Stimulated activated naive CD8-positive, alpha-beta T cell treated with anti-CD3 and anti-CD28 coated beads, Interleukin-15, amount 100 ng/mL, for 72 hours (primary cell): ENCODE measurements at regions not wholly inside any gene's neighbourhood (a gene's known extent, or its start where the extent isn't known, plus 50 kb on each side); places are given as distances from the start of the nearest gene placed in this dataset.

ENCODE experiments used
- ATAC-seq: fragments of 150-1000 bp; cut with Tn5 transposase; 2 replicates; pipeline ENCODE4 v1.10.0; 2021; ENCODE audit warnings: mild to moderate bottlenecking, moderate library complexity
- DNase-seq, 2 donors: peaks; one replicate each; pipeline ENCODE4 v3.0.0; 2021 to 2022
- H3K27ac Mint-ChIP-seq, 2 donors: one replicate each; pipeline ENCODE4 v1.8.0; 2022; ENCODE audit warnings: mild to moderate bottlenecking in 2 of 2, mixed read lengths in 2 of 2, moderate library complexity in 2 of 2
- H3K27me3 Mint-ChIP-seq: one replicate; pipeline ENCODE4 v1.8.0; 2022; ENCODE audit warnings: mixed read lengths
- H3K4me1 Mint-ChIP-seq: one replicate; pipeline ENCODE4 v1.8.0; 2022; ENCODE audit warnings: mild to moderate bottlenecking, mixed read lengths
- H3K4me3 Mint-ChIP-seq, 2 donors: one replicate each; pipeline ENCODE4 v1.8.0; 2022; ENCODE audit warnings: mild to moderate bottlenecking in 2 of 2, mixed read lengths in 2 of 2, moderate library complexity in 1 of 2
- H3K9me3 Mint-ChIP-seq, 2 donors: one replicate each; pipeline ENCODE4 v1.8.0; 2022; ENCODE audit warnings: mixed read lengths in 2 of 2

DNA sequence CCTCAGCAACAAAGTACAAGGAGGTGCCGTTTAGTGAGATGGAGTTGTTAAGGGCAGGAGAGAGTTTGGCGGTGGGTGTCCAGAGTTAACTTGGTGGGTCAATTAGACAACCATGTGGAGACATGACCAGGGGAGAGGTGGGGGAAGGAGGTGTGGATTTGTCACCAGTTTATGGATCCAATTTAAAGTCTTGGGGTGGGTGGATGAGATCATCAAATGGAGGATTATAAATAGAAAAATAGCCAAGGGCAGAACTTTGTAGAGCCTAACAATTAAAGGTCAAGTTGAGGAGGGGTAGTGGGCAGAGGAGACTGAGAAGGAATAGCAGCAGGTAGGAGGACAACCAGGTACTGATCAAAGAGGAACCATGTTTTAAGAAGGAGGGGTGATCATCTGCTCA, 108.7 kb upstream of the IL12B start:
- H3K4me3 Mint-ChIP-seq: no peak overlapping the region
- H3K9me3 Mint-ChIP-seq: no peaks in the 10 kb centered on the region
- no peak for DNase-seq
- H3K27me3 Mint-ChIP-seq: peaks cover 10% of the 10 kb centered on the region
- no peaks in the 10 kb centered on the region for H3K4me1 Mint-ChIP-seq
- no peak for ATAC-seq
- no peak overlapping the region for H3K27ac Mint-ChIP-seq

DNA sequence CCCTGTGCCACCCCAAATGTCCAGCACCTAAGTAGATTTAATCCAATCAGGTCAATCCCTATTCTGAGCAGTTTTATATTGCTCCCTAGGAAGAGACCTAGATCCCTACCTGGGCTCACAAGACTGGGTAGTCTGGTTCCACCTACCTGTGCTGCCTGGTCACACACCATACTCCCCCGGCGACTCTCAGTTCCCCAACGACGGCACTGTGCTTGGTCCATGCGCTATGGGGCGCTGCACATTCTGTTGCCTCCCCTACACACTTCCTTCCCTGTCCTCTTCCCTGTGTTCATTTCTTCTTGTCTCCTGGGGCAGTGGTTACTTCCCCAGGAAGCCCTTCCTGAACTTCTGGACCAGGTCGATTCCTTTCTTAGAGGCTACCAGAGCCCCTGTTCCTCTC, 109.9 kb upstream of the IL12B start:
- H3K27me3 Mint-ChIP-seq: peaks cover 22% of the 10 kb centered on the region
- no peak overlapping the region for H3K27ac Mint-ChIP-seq

DNA sequence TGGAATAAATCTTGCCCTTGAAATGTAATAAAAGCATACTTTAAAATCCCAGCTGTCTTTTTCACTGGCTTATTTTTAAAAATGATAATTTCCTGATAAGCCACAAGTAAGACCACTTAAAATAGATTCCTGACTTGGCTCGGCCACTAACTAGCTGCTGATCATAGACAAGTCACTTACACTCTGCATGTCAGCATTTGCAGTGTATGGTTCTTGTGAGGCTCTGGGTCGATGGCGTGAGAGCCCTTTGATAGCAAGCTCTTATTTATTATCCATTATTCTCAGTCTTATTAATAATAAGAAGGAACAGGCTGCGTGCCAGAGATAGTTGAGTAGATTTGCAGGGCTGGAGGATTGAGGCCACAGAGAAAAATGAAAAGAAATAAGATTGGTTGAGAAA, 110.7 kb upstream of the IL12B start:
- no peak for ATAC-seq
- H3K4me1 Mint-ChIP-seq: no peaks in the 10 kb centered on the region
- H3K27ac Mint-ChIP-seq: no peak overlapping the region
- no peak overlapping the region for H3K4me3 Mint-ChIP-seq
- peaks cover 29% of the 10 kb centered on the region for H3K27me3 Mint-ChIP-seq
- H3K9me3 Mint-ChIP-seq: no peaks in the 10 kb centered on the region
- no peak for DNase-seq

More for the DNA sequence above, 109.9 kb upstream of the IL12B start:
- Mint-ChIP-seq H3K9me3 (no peaks in the 10 kb centered on the region), H3K4me3 (no peak overlapping the region), H3K4me1 (no peaks in the 10 kb centered on the region)
- DNase-seq (no peak), ATAC-seq (no peak)

DNA sequence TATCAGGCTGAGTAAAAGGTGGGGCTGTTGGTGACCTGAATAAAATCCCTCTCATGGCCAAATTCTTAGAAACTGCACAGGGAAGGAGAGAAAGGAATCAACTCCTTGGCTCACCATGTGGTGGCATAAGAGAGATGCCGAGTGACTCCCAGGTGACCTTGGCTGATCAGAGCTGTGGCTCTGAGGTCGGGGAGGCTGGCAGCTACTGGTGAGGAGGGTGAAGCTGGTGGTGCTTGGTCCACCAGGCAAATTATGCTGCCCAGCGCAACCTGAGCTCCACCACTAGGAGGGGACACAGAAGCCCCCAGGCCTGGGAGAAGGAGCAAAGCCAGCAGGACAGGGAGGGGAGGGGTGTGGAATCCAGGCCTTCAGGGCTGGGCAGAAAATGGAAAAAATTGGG, 111.2 kb upstream of the IL12B start:
- Mint-ChIP-seq H3K4me1 (no peaks in the 10 kb centered on the region), H3K4me3 (no peak overlapping the region), H3K27me3 (peaks cover 32% of the 10 kb centered on the region), H3K9me3 (no peaks in the 10 kb centered on the region), H3K27ac (no peak overlapping the region)
- DNase-seq (no peak), ATAC-seq (no peak)

DNA sequence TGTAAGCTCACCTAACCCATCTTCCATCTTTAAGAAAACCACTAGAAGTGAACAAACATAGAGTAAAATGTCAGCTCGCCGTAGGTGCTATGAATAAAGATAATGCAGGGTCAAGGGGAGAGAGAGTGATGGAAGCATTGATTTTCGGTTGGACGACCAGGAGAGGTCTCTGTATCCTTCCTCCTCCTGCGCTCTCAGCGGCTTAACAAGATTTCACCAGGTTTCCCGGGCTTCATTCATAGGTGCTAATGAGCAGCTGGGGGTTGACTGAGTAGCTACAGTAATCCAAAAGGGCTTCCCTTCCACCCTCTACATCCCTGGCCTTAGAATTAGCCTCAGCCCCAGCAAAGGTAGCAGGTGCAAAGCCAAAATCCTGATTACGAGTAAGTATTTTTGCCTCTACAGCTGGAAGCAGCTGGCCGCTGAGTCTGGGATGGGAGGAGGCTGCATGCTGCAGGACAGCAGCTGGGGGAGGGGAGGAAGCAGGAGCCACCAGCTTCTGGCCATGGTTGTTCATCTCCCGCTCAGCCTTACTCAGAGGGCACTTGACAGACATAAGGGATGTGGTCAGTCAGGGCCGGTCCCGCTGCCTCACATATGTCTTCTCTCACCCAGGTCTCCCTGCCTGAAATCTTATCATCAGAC, 112.0 kb upstream of the IL12B start:
- Mint-ChIP-seq H3K27ac (no peak overlapping the region), H3K27me3 (peaks cover 32% of the 10 kb centered on the region), H3K9me3 (no peaks in the 10 kb centered on the region), H3K4me3 (no peak overlapping the region), H3K4me1 (no peaks in the 10 kb centered on the region)
- DNase-seq: no peak
- no peak for ATAC-seq

DNA sequence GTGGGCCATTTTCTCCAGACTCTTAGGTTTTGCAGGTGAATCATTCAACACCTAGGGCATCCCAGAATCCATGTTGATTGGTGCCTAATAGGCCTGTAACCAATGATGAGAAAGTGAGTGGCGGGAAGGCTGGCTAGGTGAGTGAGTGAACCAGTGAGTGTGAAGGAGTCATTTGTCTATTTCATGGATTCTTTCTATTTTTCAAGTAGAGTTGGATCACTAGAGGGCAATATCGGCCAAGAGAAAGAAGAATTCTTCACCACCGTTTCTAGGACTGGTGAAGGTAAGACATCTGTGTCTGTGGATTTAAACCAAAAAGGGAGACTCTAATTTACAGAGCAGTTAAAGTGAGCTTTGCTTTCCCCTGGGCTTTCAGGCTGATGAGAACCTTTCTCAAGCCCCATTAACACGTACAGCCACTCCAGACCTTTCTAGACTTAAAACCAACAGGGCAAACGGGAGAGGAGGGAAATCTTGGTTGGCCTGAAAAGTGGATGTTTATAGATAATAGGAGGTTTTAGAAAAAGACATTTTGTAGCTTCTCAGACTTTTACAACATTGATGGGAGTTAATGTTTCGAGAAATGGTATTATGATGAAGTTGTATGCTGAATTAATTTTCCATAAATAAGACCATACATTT, 114.3 kb upstream of the IL12B start:
- no peaks in the 10 kb centered on the region for H3K9me3 Mint-ChIP-seq
- no peak overlapping the region for H3K27ac Mint-ChIP-seq
- H3K27me3 Mint-ChIP-seq: peaks cover 30% of the 10 kb centered on the region
- no peaks in the 10 kb centered on the region for H3K4me1 Mint-ChIP-seq
- no peak overlapping the region for H3K4me3 Mint-ChIP-seq
- ATAC-seq: peak; percentile 54
- DNase-seq: no peak

DNA sequence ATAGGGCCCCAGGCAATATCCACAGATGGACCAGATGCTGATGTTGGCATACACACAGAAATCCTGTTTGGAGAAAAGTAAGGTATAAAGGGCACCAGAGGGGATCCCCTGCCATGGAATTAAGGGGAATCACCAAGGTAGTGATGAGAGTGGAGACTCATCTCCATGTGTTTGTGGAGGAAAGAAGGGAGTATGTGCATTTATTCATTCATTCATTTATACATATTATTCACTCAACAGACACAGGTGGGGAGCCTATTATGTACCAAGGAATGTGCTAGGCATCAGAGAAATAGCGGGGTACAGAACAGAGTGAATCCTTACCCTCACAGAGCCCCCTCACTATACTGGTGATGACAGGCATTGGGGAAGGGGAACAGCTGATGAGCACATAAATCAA, 116.8 kb upstream of the IL12B start:
- H3K27ac Mint-ChIP-seq: no peak overlapping the region
- peaks cover 38% of the 10 kb centered on the region for H3K27me3 Mint-ChIP-seq
- peaks cover 6% of the 10 kb centered on the region for H3K4me1 Mint-ChIP-seq
- no peaks in the 10 kb centered on the region for H3K9me3 Mint-ChIP-seq
- no peak for DNase-seq
- no peak for ATAC-seq
- no peak overlapping the region for H3K4me3 Mint-ChIP-seq

DNA sequence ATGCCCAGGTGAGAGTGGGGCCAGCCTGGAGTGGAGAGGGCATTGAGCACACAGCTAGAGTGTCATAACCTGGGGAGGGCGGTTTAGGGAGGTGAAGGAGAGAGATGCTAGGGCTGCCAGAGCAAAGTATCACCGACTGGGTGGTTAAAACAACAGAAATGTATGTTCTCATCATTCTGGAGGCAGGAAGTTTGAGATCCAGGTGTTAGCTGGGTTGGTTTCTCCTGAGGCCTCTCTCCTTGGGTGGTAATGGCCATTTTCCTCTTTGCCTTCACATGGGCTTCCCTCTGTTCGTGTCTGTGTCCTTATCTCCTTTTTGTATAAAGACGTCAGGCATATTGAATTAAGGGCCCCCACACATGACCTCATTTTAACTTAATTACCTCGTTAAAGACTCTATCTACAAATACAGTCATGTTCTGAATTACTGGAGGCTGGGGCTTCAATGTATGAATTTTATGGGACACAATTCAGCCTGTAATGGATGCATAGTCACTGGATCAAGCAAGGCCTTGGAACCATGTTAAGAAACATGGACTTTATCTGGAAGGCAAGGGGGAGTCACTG, 118.6 kb upstream of the IL12B start:
- ATAC-seq (no peak), DNase-seq (no peak)
- H3K27me3 Mint-ChIP-seq: peaks cover 52% of the 10 kb centered on the region
- peaks cover 6% of the 10 kb centered on the region for H3K4me1 Mint-ChIP-seq
- no peaks in the 10 kb centered on the region for H3K9me3 Mint-ChIP-seq
- no peak overlapping the region for H3K4me3 Mint-ChIP-seq
- no peak overlapping the region for H3K27ac Mint-ChIP-seq

DNA sequence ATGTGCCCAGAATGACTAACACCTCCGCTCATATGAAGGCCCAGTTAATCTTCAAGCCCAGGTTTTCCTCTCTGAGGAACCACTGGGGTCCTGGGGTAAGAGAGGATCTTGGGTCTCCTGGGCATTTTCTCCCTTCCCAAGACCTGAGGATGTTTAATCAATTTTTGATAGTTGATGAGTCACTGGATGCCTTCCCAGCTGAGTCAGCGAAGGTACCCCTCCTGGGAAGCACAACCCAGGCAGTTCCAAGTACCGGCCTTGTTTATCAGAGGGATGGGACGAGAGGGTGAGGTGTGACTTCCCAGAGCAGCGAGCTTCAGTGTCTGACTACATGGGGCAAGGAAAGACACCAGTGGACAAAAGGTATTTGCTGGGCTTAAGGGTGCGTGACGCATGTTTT, 119.6 kb upstream of the IL12B start:
- Mint-ChIP-seq H3K4me1 (peaks cover 6% of the 10 kb centered on the region), H3K4me3 (no peak overlapping the region), H3K27ac (no peak overlapping the region), H3K9me3 (no peaks in the 10 kb centered on the region), H3K27me3 (peaks cover 52% of the 10 kb centered on the region)
- no peak for DNase-seq
- no peak for ATAC-seq

DNA sequence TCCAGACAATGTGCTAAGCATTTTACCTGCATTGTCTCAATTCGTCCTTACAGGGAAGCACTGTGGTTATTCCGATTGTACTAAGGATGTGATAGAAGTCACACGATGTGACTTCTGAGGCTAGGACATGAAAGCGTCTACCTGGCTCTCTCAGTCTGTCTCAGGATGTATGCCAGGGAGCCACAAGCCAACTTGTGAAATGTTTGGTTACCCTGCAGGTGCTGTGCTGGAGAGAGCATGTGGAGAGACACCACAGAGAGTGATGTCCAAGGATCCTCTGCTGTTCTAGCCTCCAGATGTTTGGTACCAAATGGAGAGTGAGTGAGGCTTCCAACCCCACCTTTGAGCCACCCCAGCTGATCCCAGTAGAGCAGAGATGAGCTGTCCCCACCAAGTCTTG, 120.1 kb upstream of the IL12B start:
- no peak overlapping the region for H3K27ac Mint-ChIP-seq
- no peak overlapping the region for H3K4me3 Mint-ChIP-seq
- DNase-seq (no peak), ATAC-seq (no peak)
- peaks cover 6% of the 10 kb centered on the region for H3K4me1 Mint-ChIP-seq
- no peaks in the 10 kb centered on the region for H3K9me3 Mint-ChIP-seq
- peaks cover 52% of the 10 kb centered on the region for H3K27me3 Mint-ChIP-seq

DNA sequence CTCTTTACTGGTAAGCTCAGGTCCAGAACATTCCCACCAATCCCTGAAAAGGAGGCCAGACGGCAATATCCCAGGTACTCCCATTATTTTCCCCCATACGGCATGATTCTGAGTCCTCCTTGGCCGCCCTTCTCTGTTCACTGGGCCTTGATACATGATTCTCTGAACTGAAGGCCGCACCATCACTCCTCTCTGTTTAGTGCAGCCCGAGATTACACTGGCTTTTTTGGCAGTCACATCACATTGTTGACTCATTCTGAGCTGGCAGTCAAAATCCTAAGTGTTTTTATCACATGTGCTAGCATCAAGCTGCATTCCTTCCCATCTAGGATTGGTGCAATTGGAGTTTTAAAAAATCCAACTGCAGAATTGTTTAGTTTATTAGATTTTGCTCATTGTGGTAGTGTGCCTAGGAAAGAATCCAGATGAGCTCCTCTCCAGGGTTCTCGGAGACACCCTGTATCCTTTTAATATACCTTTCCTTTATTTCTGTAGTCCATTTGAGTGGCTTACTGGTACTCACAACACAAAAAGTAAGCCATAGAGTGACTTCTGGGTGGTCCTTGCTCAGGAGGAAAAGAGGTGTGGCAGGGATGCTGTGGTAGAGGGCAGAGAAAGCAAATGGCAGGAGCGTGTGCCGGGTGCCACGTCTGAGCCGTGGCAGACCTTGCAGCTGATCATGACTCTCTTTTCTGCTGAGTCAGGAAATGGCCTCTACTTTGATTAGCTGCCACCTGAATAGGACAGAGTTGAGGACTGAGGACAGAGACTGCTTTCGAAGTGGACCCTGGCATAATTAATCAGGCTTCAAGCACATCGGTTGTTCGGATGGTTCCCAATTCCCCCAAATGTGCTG, 121.1 kb upstream of the IL12B start:
- DNase-seq: no peak
- Mint-ChIP-seq H3K4me3 (no peak overlapping the region), H3K27me3 (peaks cover 55% of the 10 kb centered on the region), H3K4me1 (peaks cover 16% of the 10 kb centered on the region), H3K27ac (no peak overlapping the region), H3K9me3 (no peaks in the 10 kb centered on the region)
- no peak for ATAC-seq

DNA sequence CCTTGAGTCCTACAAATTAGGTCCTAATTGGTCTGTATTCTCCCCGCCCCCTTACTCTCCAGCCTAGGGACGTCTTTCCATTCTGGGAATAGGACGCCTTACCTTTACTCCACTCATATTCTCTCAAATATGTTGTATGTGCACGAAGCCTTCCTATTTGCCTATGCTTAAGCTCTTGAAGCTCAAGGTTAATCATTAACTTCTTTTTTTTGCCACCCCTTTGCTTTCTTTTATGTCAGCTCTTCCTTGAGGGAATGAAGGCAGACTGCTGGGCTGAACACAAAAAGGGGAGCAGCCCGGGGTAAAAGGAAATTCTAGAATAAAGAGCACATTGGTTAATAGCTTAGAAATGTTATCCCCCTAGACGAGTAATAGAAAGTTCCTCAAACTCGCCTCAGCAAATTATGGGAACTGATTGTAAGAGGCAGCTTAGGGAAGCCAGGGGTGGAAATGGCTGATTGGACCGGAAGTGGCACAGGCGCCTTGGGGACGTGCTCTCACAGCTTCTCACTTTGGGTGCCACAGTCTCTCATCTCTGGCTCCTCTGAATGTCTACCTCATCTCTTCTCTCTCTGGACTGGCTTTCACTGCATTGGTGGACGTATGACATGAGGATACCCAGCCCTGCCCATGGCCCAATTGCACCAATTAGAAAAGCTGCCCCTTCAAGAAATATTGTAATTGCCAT, 122.3 kb upstream of the IL12B start:
- ATAC-seq (no peak), DNase-seq (no peak)
- H3K9me3 Mint-ChIP-seq: no peaks in the 10 kb centered on the region
- H3K4me3 Mint-ChIP-seq: no peak overlapping the region
- H3K27ac Mint-ChIP-seq: no peak overlapping the region
- peaks cover 27% of the 10 kb centered on the region for H3K4me1 Mint-ChIP-seq
- peaks cover 55% of the 10 kb centered on the region for H3K27me3 Mint-ChIP-seq

DNA sequence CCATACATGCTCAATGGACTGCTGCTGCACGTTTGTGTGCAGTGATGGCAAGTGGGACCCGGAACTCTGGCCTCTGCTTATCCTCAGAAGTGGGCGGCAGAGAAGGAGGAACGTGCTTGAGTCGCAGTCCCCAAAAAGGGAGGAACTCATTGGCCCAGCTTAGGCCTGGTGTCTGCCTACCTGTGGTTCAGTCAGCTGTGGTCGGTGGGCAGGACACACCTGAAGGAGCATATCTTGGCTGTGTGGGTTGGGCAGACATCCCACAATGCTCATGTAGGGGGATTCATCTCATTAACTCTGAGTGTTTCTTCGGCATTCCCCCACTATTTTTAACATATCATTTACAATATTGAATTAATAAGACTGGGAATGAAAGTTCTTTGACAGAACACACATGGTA, 122.9 kb upstream of the IL12B start:
- Mint-ChIP-seq H3K4me1 (peaks cover 32% of the 10 kb centered on the region), H3K4me3 (no peak overlapping the region), H3K27ac (no peak overlapping the region), H3K9me3 (no peaks in the 10 kb centered on the region), H3K27me3 (peaks cover 55% of the 10 kb centered on the region)
- DNase-seq: no peak
- no peak for ATAC-seq

DNA sequence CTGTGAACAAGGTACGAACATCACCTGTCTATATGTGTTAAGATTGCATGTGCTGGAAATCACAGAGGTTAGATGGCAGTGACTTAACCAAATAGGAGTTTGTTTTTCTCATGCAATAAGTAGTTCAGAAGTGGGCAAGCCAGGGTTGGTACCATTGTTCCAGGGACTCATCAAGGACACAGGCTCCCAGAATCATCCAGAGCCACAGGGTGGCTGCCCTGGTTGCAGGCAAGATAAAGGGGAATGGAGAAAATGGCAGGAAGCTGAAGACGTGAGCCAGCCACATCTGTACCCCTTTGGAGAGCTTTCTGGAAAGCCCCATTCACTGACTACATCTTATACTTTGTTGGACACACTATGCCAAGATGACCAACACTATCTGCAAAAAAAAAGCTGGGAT, 126.0 kb upstream of the IL12B start:
- H3K27me3 Mint-ChIP-seq: peaks cover 56% of the 10 kb centered on the region
- peaks cover 51% of the 10 kb centered on the region for H3K4me1 Mint-ChIP-seq
- no peaks in the 10 kb centered on the region for H3K9me3 Mint-ChIP-seq

DNA sequence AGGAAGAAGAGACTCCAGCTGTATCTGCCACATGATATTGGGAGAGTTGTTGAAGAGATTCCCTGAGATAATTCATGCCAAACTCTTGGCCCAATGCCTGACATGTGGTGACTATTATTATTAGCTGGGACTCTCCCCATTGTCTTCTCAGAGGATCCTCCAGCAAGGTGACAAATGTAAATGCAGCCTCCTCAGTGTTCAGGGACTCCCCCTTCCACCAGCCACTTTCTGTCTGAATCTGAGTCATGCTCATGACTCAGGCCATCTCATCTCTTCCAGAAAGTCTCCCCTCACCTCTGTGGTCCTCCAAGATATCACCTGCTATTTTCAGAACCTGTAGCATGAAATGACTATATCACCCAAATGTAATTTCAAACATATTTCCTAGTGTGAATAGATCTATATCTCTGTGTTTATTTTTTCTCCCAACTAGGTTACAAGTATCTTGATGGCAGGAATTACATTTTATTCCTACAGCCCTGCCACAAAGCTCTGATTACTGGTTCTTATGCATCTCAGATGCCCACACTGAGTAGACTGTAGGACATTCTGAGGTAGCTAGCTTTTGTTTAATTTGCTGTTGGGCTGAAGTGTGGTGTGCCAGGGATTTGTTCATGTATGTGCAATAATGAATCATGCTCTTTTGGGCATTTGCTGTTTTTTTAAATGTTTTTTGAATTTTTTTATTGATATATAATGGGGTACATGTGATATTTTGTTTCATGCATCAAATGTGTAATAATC, 126.6 kb upstream of the IL12B start:
- H3K4me3 Mint-ChIP-seq: no peak overlapping the region
- DNase-seq: peak; percentile 73 to 87
- H3K4me1 Mint-ChIP-seq: peaks cover 49% of the 10 kb centered on the region
- peak; percentile 92 for ATAC-seq
- H3K27me3 Mint-ChIP-seq: peaks cover 53% of the 10 kb centered on the region
- H3K27ac Mint-ChIP-seq: peak overlapping the region; percentile 47 to 59
- H3K9me3 Mint-ChIP-seq: no peaks in the 10 kb centered on the region

More for the DNA sequence above, 126.0 kb upstream of the IL12B start:
- DNase-seq (no peak), ATAC-seq (no peak)
- Mint-ChIP-seq H3K27ac (peak overlapping the region in 1 of 2 donors; percentile 49), H3K4me3 (no peak overlapping the region)
